ENCODE measurements at regions not wholly inside any gene's neighbourhood (a gene's known extent, or its start where the extent isn't known, plus 50 kb on each side); places are given as distances from the start of the nearest gene placed in this dataset.
"Not testable (repeated sequence)": the region's sequence is repeated elsewhere in the genome, so short reads cannot be mapped to it uniquely, and the experiment has no call there.

DNA sequence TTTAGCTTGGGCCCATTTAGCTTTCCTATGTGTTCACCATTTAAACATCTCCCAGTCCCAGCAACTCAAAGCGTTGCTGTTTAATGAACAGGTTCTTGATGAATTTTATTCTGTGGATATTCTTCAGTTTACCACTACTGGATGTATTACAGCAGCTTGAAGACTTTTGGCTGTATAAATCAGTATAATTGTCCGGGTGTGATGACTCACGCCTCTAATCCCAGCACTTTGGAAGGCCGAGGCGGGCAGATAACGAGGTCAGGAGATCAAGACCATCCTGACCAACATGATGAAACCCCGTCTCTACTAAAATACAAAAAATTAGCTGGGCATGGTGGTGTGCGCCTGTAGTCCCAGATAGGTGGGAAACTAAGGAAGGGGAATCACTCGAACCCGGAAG lies 1286.7 kb upstream of the EYS start:
- H3K4me3 ChIP-seq (ENCODE audit: low read length in 2 of 2); H3K4me1 ChIP-seq (ENCODE audit: control insufficient read depth, insufficient read depth, low read length); H3K27me3 ChIP-seq (ENCODE audit: control insufficient read depth in 1 of 2, insufficient read depth in 2 of 2, low read length in 2 of 2); H3K36me3 ChIP-seq (ENCODE audit: control insufficient read depth in 2 of 2, insufficient read depth in 2 of 2, low read length in 2 of 2); H3K9me3 ChIP-seq (ENCODE audit: control insufficient read depth in 2 of 2, low read length in 2 of 2); H3K27ac ChIP-seq (ENCODE audit: low read length); H3K9ac ChIP-seq (ENCODE audit: low read length in 2 of 2): not testable (repeated sequence)

DNA sequence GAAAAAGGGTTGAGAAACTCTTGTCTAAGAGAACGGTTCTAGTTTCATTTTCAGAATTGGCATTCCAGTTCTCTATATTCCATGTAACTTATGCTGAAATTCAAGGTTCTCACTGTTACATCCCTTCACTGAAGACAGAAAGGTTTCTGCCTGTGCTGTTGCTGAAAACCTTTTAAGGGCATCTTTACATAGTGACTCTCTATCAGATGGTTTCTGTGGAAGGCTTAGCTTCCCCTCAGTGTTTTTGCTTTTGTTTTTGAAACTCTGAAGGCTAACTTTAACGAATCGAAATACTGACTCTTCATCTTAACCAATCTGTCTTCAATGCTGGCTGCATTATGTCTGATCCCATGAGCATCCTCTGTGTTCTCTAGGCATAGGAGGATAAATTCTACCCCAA lies 1286.2 kb upstream of the EYS start:
- Histone ChIP-seq H3K27me3 (ENCODE audit: control insufficient read depth in 1 of 2, insufficient read depth in 2 of 2, low read length in 2 of 2) (no peaks in the 10 kb centered on the region), H3K27ac (ENCODE audit: low read length) (no peak overlapping the region), H3K4me3 (ENCODE audit: low read length in 2 of 2) (no peak overlapping the region), H3K9me3 (ENCODE audit: control insufficient read depth in 2 of 2, low read length in 2 of 2) (peaks cover 0 to 3% of the 10 kb centered on the region in 2 donors), H3K36me3 (ENCODE audit: control insufficient read depth in 2 of 2, insufficient read depth in 2 of 2, low read length in 2 of 2) (no peaks in the 10 kb centered on the region), H3K4me1 (ENCODE audit: control insufficient read depth, insufficient read depth, low read length) (no peaks in the 10 kb centered on the region), H3K9ac (ENCODE audit: low read length in 2 of 2) (no peak overlapping the region)

DNA sequence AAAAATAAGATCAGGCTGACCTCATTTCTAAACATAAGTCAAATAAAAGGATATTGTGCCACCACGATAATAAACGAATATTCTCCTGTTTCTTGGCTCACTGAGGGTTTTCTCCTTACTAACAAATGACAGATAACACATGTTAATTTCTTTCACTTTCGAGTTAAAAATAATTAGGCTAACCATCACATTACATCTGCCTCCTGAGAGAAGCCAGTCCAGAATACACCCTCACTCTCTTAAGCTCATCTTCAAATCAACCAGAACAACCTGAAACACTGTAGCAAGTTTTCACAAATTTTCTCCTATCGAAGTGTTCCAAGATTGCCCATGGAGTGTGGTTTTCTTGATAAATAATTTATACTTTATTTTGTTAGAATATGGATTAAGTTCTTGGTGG lies 1285.6 kb upstream of the EYS start:
- peaks cover 0 to under 1% of the 10 kb centered on the region in 2 donors for H3K9me3 ChIP-seq (ENCODE audit: control insufficient read depth in 2 of 2, low read length in 2 of 2)

DNA sequence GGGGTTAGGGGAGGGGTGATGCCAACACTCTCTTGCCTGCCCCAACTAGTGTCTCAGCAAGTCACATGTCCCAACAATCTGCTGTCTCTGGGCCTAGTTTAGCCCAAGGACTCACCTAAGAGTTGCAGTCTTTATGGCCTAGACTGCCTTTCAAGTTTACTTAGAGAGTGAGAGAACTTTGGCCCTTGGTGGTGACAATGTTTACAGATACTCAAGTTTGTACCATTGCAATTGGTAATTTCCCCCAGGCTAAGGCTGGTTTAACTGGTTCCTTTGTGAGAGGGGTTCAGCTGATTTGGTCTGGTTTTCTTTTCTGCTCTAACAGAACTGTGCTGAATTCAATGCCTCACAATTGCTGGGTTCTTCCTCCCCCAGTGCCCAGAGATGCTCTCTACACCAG lies 1279.9 kb upstream of the EYS start:
- no peaks in the 10 kb centered on the region for H3K4me1 ChIP-seq (ENCODE audit: control insufficient read depth, insufficient read depth, low read length)
- H3K9ac ChIP-seq (ENCODE audit: low read length in 2 of 2) = no peak overlapping the region
- H3K4me3 ChIP-seq (ENCODE audit: low read length in 2 of 2) = no peak overlapping the region
- H3K27me3 ChIP-seq (ENCODE audit: control insufficient read depth in 1 of 2, insufficient read depth in 2 of 2, low read length in 2 of 2) = no peaks in the 10 kb centered on the region
- peaks cover 0 to 5% of the 10 kb centered on the region in 2 donors for H3K9me3 ChIP-seq (ENCODE audit: control insufficient read depth in 2 of 2, low read length in 2 of 2)
- no peak overlapping the region for H3K27ac ChIP-seq (ENCODE audit: low read length)
- no peaks in the 10 kb centered on the region for H3K36me3 ChIP-seq (ENCODE audit: control insufficient read depth in 2 of 2, insufficient read depth in 2 of 2, low read length in 2 of 2)

More for the DNA sequence above, 1285.6 kb upstream of the EYS start:
- Histone ChIP-seq H3K27ac (ENCODE audit: low read length) (no peak overlapping the region), H3K9ac (ENCODE audit: low read length in 2 of 2) (no peak overlapping the region), H3K36me3 (ENCODE audit: control insufficient read depth in 2 of 2, insufficient read depth in 2 of 2, low read length in 2 of 2) (no peaks in the 10 kb centered on the region), H3K4me1 (ENCODE audit: control insufficient read depth, insufficient read depth, low read length) (no peaks in the 10 kb centered on the region), H3K27me3 (ENCODE audit: control insufficient read depth in 1 of 2, insufficient read depth in 2 of 2, low read length in 2 of 2) (no peaks in the 10 kb centered on the region), H3K4me3 (ENCODE audit: low read length in 2 of 2) (no peak overlapping the region)

DNA sequence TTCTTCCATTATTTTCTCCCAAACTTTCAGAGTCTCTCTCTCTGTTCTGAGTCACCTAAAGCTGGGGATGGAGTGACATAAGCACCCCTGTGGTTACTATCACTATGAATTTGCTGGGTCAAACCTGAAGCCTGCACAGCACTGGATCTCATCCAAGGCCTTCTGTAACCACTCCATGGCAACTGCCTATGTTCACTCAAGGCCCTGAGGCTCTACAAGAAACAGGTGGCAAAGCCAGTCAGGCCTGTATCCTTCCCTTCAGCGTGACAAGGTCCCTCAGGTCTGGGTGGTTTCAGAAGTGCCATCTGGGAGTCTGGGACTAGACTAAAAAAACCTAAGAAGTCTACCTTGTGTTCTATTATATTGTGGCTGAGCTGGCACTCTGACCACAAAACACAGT lies 1278.8 kb upstream of the EYS start:
- H3K9ac ChIP-seq (ENCODE audit: low read length in 2 of 2) = no peak overlapping the region
- H3K4me1 ChIP-seq (ENCODE audit: control insufficient read depth, insufficient read depth, low read length) = no peaks in the 10 kb centered on the region

DNA sequence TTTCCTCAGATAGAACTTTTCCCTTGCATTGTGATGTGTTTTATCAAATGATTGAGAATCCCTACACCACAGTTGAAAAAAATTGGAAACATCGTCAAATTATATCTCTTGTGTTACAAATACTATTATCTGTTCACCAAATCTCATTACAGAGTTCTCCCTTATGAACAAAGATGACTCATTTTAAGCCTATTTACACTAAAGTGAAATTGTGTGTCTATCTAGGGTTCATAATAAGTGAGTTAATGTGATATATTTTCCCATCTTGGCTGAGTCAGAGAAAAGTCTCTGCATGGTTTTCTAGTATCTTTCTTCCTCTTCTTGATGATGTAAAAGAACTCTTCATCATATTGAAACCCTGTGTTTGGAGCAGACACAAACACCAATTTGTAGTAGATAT lies 1263.3 kb upstream of the EYS start:
- H3K27ac ChIP-seq (ENCODE audit: low read length) = no peak overlapping the region
- no peak overlapping the region for H3K9ac ChIP-seq (ENCODE audit: low read length in 2 of 2)
- H3K4me3 ChIP-seq (ENCODE audit: low read length in 2 of 2) = no peak overlapping the region
- no peaks in the 10 kb centered on the region for H3K36me3 ChIP-seq (ENCODE audit: control insufficient read depth in 2 of 2, insufficient read depth in 2 of 2, low read length in 2 of 2)
- no peaks in the 10 kb centered on the region for H3K9me3 ChIP-seq (ENCODE audit: control insufficient read depth in 2 of 2, low read length in 2 of 2)
- no peaks in the 10 kb centered on the region for H3K27me3 ChIP-seq (ENCODE audit: control insufficient read depth in 1 of 2, insufficient read depth in 2 of 2, low read length in 2 of 2)
- H3K4me1 ChIP-seq (ENCODE audit: control insufficient read depth, insufficient read depth, low read length) = no peaks in the 10 kb centered on the region

More for the DNA sequence above, 1278.8 kb upstream of the EYS start:
- H3K4me3 ChIP-seq (ENCODE audit: low read length in 2 of 2) = no peak overlapping the region
- H3K9me3 ChIP-seq (ENCODE audit: control insufficient read depth in 2 of 2, low read length in 2 of 2) = peaks cover 0 to 5% of the 10 kb centered on the region in 2 donors
- no peaks in the 10 kb centered on the region for H3K36me3 ChIP-seq (ENCODE audit: control insufficient read depth in 2 of 2, insufficient read depth in 2 of 2, low read length in 2 of 2)
- H3K27me3 ChIP-seq (ENCODE audit: control insufficient read depth in 1 of 2, insufficient read depth in 2 of 2, low read length in 2 of 2) = no peaks in the 10 kb centered on the region
- no peak overlapping the region for H3K27ac ChIP-seq (ENCODE audit: low read length)

DNA sequence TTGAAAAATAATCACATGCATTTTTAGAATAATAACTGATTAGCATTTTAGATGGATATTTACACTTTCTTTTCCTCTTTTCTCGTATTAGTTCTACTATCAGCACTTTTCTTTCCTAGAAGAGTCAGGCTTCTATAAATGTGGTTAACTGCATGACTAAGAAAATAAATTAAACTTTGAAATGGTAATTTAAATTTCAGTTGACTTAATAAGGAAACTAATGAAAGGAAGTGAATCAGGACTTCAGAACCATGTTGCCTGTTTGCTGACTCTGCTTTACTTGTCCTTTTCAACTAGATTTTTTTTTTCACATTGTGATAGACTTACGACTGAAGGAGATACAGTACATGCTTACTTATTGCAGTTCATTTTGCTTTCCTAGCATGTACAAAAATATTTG lies 1258.2 kb upstream of the EYS start:
- H3K4me1 ChIP-seq (ENCODE audit: control insufficient read depth, insufficient read depth, low read length) = no peaks in the 10 kb centered on the region
- no peaks in the 10 kb centered on the region for H3K27me3 ChIP-seq (ENCODE audit: control insufficient read depth in 1 of 2, insufficient read depth in 2 of 2, low read length in 2 of 2)
- no peak overlapping the region for H3K9ac ChIP-seq (ENCODE audit: low read length in 2 of 2)
- H3K4me3 ChIP-seq (ENCODE audit: low read length in 2 of 2) = no peak overlapping the region
- H3K36me3 ChIP-seq (ENCODE audit: control insufficient read depth in 2 of 2, insufficient read depth in 2 of 2, low read length in 2 of 2) = no peaks in the 10 kb centered on the region
- H3K9me3 ChIP-seq (ENCODE audit: control insufficient read depth in 2 of 2, low read length in 2 of 2) = no peaks in the 10 kb centered on the region
- H3K27ac ChIP-seq (ENCODE audit: low read length) = no peak overlapping the region

DNA sequence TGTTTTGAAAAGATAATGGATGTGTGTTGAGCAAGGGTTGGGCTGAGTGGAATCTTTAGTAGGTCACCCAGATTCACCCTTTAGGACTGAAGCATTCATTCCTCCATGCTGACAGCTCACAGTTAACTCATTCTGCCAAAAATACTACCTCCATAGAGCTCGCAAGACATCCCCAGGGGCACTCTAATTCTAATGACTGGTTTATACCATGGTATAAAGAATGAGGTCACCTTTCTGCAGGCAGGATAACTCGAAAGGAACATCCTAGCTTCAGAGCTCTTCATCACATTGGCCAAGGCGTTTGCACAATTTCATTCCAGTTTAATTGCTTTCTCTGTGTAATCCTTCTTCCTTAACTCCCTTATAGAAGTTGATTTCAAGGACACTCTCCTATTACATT lies 1257.2 kb upstream of the EYS start:
- no peaks in the 10 kb centered on the region for H3K4me1 ChIP-seq (ENCODE audit: control insufficient read depth, insufficient read depth, low read length)
- no peak overlapping the region for H3K27ac ChIP-seq (ENCODE audit: low read length)
- no peaks in the 10 kb centered on the region for H3K36me3 ChIP-seq (ENCODE audit: control insufficient read depth in 2 of 2, insufficient read depth in 2 of 2, low read length in 2 of 2)
- no peaks in the 10 kb centered on the region for H3K9me3 ChIP-seq (ENCODE audit: control insufficient read depth in 2 of 2, low read length in 2 of 2)
- no peak overlapping the region for H3K4me3 ChIP-seq (ENCODE audit: low read length in 2 of 2)
- H3K27me3 ChIP-seq (ENCODE audit: control insufficient read depth in 1 of 2, insufficient read depth in 2 of 2, low read length in 2 of 2) = no peaks in the 10 kb centered on the region
- H3K9ac ChIP-seq (ENCODE audit: low read length in 2 of 2) = no peak overlapping the region

DNA sequence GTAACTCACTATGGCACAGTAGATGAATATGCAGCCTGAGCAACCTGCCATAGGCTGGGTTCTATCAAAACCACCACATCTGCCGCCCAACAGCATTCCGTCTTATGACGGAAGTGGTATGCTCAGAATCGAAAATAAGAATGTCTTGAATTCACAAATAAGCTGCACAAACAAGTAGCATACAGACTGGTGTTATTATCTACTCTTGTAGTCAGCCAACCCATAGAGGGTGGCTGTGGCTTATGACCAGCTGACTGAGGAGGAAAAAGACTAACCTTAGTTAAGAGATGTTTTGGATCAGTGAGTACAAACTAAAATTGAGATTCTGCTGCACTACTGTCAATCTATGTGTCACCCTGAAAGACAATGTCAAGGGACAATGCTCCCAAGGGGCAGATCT lies 1255.1 kb upstream of the EYS start:
- no peaks in the 10 kb centered on the region for H3K27me3 ChIP-seq (ENCODE audit: control insufficient read depth in 1 of 2, insufficient read depth in 2 of 2, low read length in 2 of 2)
- no peaks in the 10 kb centered on the region for H3K36me3 ChIP-seq (ENCODE audit: control insufficient read depth in 2 of 2, insufficient read depth in 2 of 2, low read length in 2 of 2)
- no peak overlapping the region for H3K27ac ChIP-seq (ENCODE audit: low read length)
- no peaks in the 10 kb centered on the region for H3K4me1 ChIP-seq (ENCODE audit: control insufficient read depth, insufficient read depth, low read length)
- no peak overlapping the region for H3K9ac ChIP-seq (ENCODE audit: low read length in 2 of 2)
- H3K4me3 ChIP-seq (ENCODE audit: low read length in 2 of 2) = no peak overlapping the region
- no peaks in the 10 kb centered on the region for H3K9me3 ChIP-seq (ENCODE audit: control insufficient read depth in 2 of 2, low read length in 2 of 2)

DNA sequence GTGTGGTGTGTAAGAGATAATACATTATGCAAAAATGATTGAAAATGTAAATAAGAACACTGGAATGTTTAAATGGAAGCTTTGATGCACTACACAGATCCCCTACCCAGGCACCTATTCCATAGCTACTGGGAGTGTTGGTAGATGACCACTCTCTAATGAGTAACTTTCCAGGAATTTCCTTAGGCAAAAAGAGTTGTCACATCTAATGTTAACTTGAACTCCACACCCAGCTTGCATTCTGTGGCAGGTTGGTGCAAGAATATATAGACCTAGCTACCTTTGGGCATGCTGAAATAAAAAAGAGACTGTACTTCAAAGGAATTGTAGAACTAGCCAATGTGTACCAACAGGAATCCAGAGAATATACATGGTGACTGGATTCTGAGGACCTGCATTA lies 1254.2 kb upstream of the EYS start:
- no peak overlapping the region for H3K27ac ChIP-seq (ENCODE audit: low read length)

DNA sequence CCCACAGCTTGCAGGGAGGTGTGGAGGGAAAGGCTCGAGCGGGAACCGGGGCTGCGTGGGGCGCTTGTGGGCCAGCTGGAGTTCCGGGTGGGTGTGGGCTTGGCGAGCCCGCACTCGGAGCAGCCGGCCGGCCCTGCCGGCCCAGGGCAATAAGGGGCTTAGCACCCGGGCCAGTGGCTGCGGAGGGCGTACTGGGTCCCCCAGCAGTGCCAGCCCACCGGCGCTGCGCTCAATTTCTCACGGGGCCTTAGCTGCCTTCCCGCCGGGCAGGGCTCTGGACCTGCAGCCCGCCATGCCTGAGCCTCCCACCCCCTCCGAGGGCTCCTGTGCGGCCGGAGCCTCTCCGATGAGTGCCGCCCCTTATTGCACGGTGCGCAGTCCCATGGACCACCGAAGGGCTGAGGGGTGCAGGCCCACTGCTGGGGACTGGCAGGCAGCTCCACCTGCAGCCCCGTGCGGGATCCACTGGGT lies 1242.2 kb upstream of the EYS start:
- Histone ChIP-seq H3K27ac (ENCODE audit: low read length) (no peak overlapping the region), H3K4me3 (ENCODE audit: low read length in 2 of 2) (no peak overlapping the region), H3K4me1 (ENCODE audit: control insufficient read depth, insufficient read depth, low read length) (no peaks in the 10 kb centered on the region), H3K9me3 (ENCODE audit: control insufficient read depth in 2 of 2, low read length in 2 of 2) (no peaks in the 10 kb centered on the region), H3K9ac (ENCODE audit: low read length in 2 of 2) (no peak overlapping the region), H3K36me3 (ENCODE audit: control insufficient read depth in 2 of 2, insufficient read depth in 2 of 2, low read length in 2 of 2) (no peaks in the 10 kb centered on the region), H3K27me3 (ENCODE audit: control insufficient read depth in 1 of 2, insufficient read depth in 2 of 2, low read length in 2 of 2) (no peaks in the 10 kb centered on the region)

More for the DNA sequence above, 1254.2 kb upstream of the EYS start:
- H3K4me1 ChIP-seq (ENCODE audit: control insufficient read depth, insufficient read depth, low read length) = no peaks in the 10 kb centered on the region
- no peaks in the 10 kb centered on the region for H3K9me3 ChIP-seq (ENCODE audit: control insufficient read depth in 2 of 2, low read length in 2 of 2)
- H3K4me3 ChIP-seq (ENCODE audit: low read length in 2 of 2) = no peak overlapping the region
- H3K36me3 ChIP-seq (ENCODE audit: control insufficient read depth in 2 of 2, insufficient read depth in 2 of 2, low read length in 2 of 2) = no peaks in the 10 kb centered on the region
- H3K27me3 ChIP-seq (ENCODE audit: control insufficient read depth in 1 of 2, insufficient read depth in 2 of 2, low read length in 2 of 2) = no peaks in the 10 kb centered on the region
- no peak overlapping the region for H3K9ac ChIP-seq (ENCODE audit: low read length in 2 of 2)
